ENCODE measurements at regions not wholly inside any gene's neighbourhood (a gene's known extent, or its start where the extent isn't known, plus 50 kb on each side); places are given as distances from the start of the nearest gene placed in this dataset.

- no peak for TF ChIP-seq GATA2 (IDR thresholded peaks at IDR 0.05; ENCODE audit: low read depth, low read length)
- TF ChIP-seq GATA3 (IDR thresholded peaks at IDR 0.05; ENCODE audit: low read depth, low read length) = no peak
These were observed 124.7 kb downstream of the UCHL1 start for GRCh38 chr4:41381384-41381783.
